HG03064 (cell line): ENCODE measurements at regions not wholly inside any gene's neighbourhood (a gene's known extent, or its start where the extent isn't known, plus 50 kb on each side); places are given as distances from the start of the nearest gene placed in this dataset.

Experiments
- ATAC-seq: cut with Tn5 transposase; IDR thresholded peaks from one replicate; pipeline ENCODE4 v1.9.1; 2021; ENCODE audit warnings: low read depth; ENCODE audit not compliant: unreplicated experiment

DNA sequence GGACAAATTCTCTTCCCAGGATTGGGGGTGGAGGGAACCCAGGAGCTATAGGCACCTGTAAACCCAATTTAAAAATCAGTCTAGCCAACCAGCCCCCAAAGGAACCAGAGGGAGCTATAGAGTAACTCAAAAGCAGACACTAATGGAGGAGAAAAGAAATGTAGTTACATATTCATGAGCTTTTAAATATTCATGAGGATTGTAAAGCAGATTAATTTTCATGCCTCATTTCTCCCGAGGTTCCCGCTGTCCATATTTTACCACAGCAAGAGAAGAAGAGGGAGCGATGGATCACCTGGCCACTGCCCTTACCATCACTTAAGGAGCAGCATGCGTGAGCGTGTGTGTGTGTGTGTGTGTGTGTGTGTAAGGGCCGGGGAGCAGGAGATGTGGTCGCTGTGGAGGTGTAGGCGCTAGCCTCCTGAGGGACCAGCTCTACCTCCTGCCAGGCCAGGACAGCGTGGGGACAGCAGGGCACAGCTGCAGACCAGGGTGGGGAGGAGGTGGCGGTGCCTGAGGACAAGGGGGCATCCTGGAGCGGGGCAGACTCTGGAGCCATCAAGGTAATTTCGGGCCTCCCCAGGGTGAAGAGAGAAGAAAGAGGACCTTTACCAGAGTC is 100.7 kb upstream of the THY1 start:
- no peak for ATAC-seq

- ATAC-seq: no peak
Measured at GRCh38 chr11:119522609-119523008, 99.6 kb upstream of the THY1 start.

DNA sequence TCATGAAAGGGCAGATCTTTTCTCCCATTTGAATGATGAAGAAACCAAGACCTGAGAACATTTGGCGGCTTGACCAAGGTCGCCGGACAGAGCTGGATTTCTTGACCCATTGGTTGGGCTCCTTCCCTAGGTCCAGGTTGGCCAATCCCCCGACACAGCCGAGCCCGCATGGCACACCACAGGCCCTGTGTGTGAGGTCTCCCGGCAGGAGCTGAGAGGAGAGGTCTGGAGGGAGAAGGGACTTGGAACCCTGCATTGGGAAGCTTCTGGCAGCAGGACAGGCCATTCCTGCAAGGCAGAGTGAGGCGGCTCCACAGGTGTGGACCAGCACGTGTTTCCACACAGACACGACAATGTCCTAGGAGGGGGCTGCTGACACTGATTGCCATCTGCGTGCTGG is 98.6 kb upstream of the THY1 start:
- ATAC-seq: no peak

DNA sequence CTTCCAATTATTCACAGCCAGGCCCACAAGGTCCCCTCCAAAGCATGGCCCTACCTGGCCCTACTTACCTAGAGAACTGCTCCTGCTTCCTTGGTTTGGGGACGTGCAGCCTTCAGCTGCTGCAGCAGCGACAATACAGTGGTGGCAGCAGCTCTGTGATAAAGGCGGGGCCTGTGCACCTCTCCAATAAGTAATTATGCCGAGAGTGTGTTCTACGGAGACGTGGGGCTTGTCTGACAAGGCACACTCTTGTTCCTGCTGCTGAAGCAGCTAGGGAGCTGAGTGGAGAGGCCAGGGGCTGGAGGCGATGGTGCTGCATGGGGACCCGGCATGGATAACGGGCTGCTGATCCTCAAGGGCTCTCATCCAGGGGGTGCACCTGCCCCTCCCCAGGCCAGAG is 98.0 kb upstream of the THY1 start:
- no peak for ATAC-seq

DNA sequence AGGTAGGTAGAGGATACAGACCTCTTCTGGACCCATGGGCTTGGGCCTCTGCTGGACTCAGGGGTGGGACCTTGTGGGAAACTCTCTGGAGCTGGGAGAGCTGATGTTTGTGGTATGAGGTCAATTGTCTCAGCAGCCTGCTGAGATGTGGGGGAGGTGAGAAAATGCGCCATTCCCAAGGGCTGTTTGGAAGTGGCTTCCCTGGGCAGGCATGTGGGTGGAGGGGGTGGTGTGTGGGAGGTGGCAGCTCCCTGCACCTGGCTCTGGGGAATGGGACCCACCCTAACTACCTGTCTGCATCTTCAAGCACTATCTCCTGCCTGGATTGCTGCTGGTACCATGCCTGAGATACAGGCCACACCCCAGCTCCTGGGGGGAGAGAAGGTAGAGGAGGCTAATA is 97.4 kb upstream of the THY1 start:
- no peak for ATAC-seq

- ATAC-seq: no peak
Measured at GRCh38 chr11:119519796-119520195, 96.8 kb upstream of the THY1 start.

GRCh38 chr11:119518746-119519730 is 96.1 kb upstream of the THY1 start:
- ATAC-seq: no peak

DNA sequence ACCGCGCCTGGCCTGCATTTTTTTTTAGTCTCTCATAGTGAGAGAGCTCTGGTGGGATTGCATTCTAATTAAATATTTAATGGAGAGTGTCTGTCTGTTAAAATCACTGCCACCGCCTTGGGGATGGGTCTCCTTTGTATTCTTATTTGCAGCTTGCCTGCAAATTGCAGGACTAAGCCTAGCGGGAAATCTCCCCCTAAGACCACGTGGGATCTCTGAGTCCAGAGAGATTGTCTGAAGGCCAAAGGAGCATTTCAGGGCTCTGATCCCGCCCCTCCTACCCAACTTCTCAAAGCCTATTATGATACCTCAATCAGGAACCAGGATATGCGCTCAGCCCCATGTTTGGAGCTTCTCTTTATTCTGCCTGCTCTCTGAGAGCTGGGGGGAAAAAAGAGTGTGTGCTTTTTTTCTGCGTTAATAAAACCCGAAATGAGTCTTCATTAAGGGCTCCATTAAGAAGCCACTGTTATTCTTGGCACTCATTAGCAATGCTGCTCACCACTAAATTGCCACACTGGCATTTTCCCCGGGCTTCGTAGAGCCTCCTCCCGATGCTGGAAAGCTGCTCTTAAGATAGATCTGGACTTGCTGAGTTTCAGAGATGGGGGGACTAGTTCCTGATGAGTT is 92.9 kb upstream of the THY1 start:
- no peak for ATAC-seq

- ATAC-seq: no peak
Measured at GRCh38 chr11:119513806-119514170, 90.8 kb upstream of the THY1 start.

GRCh38 chr11:119513131-119513805 is 90.3 kb upstream of the THY1 start:
- ATAC-seq: no peak

DNA sequence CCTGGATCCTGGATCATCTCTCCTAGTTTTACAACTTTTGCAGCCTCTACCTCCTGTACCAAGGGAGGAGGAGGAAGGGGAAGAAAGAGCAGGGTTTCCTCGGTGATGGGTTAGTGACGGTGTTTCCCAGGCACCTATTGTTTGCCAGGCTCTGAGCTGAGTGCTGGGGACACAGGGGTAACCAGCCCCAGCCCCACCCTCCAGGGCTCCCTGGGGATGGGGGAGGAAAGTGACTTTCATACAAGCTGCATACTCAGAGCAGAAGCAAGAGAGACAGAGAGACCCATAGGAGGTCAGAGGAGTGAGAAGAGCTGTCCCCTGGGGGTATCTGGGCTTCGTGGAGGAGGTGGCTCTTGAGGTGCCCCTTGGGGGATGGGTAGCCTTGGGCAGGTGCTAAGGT is 89.4 kb upstream of the THY1 start:
- ATAC-seq: no peak

DNA sequence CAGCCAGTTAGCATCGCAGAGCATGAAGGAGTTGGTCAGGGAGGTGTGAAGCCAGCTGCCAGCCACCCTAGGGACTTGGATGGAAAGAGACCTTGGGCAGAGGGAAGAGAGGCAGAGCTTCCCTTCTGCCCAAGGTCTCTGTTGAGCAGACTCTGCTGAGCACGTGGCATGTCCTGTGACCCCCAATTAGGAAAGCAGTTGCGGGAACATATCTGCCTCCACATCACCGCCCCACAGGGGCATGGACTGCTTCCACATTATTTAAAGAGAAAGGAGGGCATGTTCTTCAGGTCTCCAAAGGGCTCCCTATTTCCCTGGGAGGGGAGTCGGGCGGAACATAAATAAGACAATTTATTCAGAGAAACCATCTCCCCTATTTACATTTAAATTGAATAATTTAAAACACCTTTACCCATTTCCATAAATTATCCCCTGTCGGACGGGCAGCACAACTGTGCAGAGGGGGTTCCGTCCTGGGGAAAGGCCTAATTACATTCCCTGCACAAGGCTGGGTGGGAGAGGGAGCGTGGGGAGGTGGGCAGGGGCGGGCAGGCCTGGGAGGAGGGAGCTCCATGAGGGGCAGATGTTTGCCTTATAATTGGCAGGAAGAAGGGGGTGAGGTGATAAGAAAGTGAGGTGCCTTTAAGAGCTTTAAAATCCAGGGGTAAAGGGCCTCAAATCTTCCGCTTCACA is 88.8 kb upstream of the THY1 start:
- ATAC-seq: no peak

DNA sequence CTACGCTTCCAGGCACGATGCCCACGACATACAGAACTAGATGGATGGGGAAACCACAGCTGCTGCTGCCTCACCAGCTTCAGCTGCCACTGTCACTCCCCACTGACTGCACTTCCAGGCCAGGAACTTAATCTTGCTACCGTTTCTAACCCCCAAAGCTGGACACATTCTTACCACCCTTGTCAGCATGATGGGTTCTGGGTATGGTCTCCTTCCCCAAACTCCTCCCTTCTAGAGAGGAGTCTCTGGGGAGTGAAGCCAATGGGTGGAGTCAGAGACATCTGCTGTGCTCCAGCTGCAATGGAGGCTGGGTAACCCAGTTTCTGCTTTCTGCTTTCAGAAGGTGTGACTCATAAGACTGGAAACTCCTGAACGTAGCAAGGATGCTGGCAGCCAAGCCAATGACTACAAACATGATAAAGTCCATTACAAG is 87.0 kb upstream of the THY1 start:
- peak; percentile 68 for ATAC-seq

DNA sequence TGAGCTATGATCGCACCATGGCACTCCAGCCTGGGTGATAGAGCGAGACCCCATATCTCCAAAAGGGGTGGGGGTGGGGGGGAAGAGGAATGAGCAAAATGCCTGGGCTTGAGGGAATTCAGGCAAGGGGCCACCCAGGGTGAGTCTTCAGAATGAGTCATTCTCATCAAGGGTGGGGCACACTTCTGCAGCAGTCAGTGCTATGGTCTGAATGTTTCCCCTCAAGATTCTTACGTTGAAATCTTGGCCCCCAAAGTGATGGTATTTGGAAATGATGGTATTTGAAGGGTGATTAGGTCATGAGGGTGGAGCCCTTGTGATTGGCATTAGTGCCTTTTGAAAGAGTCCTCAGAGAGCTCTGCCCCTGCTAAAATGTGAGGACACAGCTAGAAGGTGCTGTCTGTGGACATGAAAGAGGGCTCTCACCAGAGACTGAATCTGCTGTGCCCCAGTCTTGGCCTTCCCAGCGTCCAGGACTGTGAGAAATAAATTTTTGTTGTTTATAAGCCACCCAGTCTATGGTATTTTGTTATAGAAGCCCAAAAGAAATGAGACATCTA is 86.4 kb upstream of the THY1 start:
- ATAC-seq: no peak

GRCh38 chr11:119506436-119506835 is 83.5 kb upstream of the THY1 start:
- ATAC-seq: no peak

DNA sequence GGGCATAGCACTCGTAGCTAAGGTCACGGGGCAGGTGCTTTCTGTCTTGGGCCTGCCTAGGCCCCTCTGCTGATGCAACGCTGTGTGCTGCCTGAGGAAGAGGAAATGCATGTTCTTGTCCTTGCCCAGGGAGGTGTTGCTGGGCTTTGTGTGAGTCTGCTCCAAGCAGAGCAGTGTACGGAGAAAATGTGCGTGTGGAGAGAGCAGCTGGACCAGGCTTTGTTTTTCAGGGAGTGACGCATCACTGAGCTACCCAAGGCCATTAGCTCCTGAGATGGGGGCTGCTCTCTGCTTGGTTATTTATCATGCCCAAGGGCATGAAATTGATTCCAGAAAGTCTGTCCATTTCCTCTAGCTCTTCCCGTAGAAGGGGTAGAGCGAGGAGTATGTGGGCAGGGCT is 82.9 kb upstream of the THY1 start:
- ATAC-seq: no peak

GRCh38 chr11:119505071-119505470 is 82.1 kb upstream of the THY1 start:
- ATAC-seq: no peak

DNA sequence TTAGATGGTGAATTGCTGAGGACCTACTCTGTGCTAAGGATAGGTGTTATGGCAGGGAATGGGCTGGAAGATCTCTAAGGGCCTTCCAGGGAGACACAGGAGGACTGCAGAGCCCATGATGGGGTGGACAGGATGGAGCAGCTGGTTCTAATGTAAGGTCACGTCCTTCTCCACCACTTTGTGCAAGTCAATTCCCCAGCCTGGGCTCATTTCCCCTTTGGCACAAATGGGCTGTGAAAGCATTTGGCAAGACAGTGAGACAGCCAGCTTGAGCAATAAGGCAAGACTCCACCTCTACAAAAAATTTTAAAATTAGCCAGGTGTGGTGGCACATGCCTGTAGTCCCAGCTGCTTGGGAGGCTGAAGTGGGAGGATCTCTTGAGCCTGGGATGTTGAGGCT is 81.4 kb upstream of the THY1 start:
- ATAC-seq: no peak

GRCh38 chr11:119501777-119502405 is 78.9 kb upstream of the THY1 start:
- ATAC-seq: no peak

GRCh38 chr11:119497717-119498116 is 74.7 kb upstream of the THY1 start:
- no peak for ATAC-seq
